Right atrium auricular region (tissue), 2 donors: ENCODE measurements at regions not wholly inside any gene's neighbourhood (a gene's known extent, or its start where the extent isn't known, plus 50 kb on each side); places are given as distances from the start of the nearest gene placed in this dataset.
"Not testable (repeated sequence)": the region's sequence is repeated elsewhere in the genome, so short reads cannot be mapped to it uniquely, and the experiment has no call there.

Experiments
- DNase-seq: peaks from one replicate; pipeline ENCODE4 v3.0.0-alpha.2; 2019; ENCODE audit warnings: low spot score
- H3K27ac ChIP-seq, 2 donors: fragments of 200-600 bp; sonication (generic); 1 replicate in 1 of 2; 2 replicates in 1 of 2; pipeline ENCODE4 v1.5.1; 2016 to 2019
- H3K27me3 ChIP-seq, 2 donors: fragments of 200-600 bp; sonication (generic); one replicate each; pipeline versions ENCODE4 v1.5.1 to v1.6.0; 2017 to 2019
- H3K36me3 ChIP-seq: fragments of 200-600 bp; sonication (generic); one replicate; pipeline ENCODE4 v1.5.1; 2016
- H3K4me1 ChIP-seq, 2 donors: fragments of 200-600 bp; sonication (generic); one replicate each; pipeline versions ENCODE4 v1.5.1 to v1.6.0; 2017 to 2019
- H3K4me3 ChIP-seq, 2 donors: fragments of 200-600 bp; sonication (generic); 1 replicate in 1 of 2; 2 replicates in 1 of 2; pipeline ENCODE4 v1.5.1; 2017 to 2019; ENCODE audit warnings: mild to moderate bottlenecking in 1 of 2, moderate library complexity in 1 of 2
- H3K9me3 ChIP-seq, 2 donors: fragments of 200-600 bp; sonication (generic); one replicate each; pipeline ENCODE4 v1.5.1; 2019
- CTCF ChIP-seq, 2 donors: fragments of 200-600 bp; sonication (generic); IDR thresholded peaks; one replicate each; pipeline ENCODE4 v1.5.1; 2019; ENCODE audit warnings: antibody characterized with exemption in 2 of 2

GRCh38 chr16:76866994-76867393 lies 324.0 kb upstream of the MON1B start:
- H3K9me3 ChIP-seq = no peaks in the 10 kb centered on the region
- no peak for DNase-seq
- H3K27ac ChIP-seq = no peak overlapping the region
- no peak overlapping the region for H3K4me3 ChIP-seq
- no peaks in the 10 kb centered on the region for H3K36me3 ChIP-seq
- no peaks in the 10 kb centered on the region for H3K27me3 ChIP-seq
- TF ChIP-seq CTCF (IDR thresholded peaks at IDR 0.05) = no peak
- H3K4me1 ChIP-seq = no peaks in the 10 kb centered on the region

- H3K27me3 ChIP-seq = no peaks in the 10 kb centered on the region
- no peak for DNase-seq
- H3K4me1 ChIP-seq = no peaks in the 10 kb centered on the region
These were observed 315.1 kb upstream of the MON1B start for GRCh38 chr16:76875898-76876297.

GRCh38 chr16:76879420-76879819 lies 311.6 kb upstream of the MON1B start:
- no peak for DNase-seq
- no peaks in the 10 kb centered on the region for H3K4me1 ChIP-seq
- H3K4me3 ChIP-seq = no peak overlapping the region
- H3K27me3 ChIP-seq = no peaks in the 10 kb centered on the region
- no peaks in the 10 kb centered on the region for H3K36me3 ChIP-seq
- no peak overlapping the region for H3K27ac ChIP-seq
- no peaks in the 10 kb centered on the region for H3K9me3 ChIP-seq
- TF ChIP-seq CTCF (IDR thresholded peaks at IDR 0.05) = no peak

More at GRCh38 chr16:76875898-76876297, 315.1 kb upstream of the MON1B start:
- Histone ChIP-seq H3K9me3 (no peaks in the 10 kb centered on the region), H3K36me3 (no peaks in the 10 kb centered on the region), H3K4me3 (no peak overlapping the region), H3K27ac (no peak overlapping the region)
- no peak for TF ChIP-seq CTCF (IDR thresholded peaks at IDR 0.05)

- H3K27me3 ChIP-seq, H3K4me1 ChIP-seq, DNase-seq, H3K9me3 ChIP-seq, H3K36me3 ChIP-seq, H3K27ac ChIP-seq, H3K4me3 ChIP-seq: not testable (repeated sequence)
These were observed 310.5 kb upstream of the MON1B start for GRCh38 chr16:76880523-76880922.

- no peaks in the 10 kb centered on the region for H3K9me3 ChIP-seq
- no peaks in the 10 kb centered on the region for H3K36me3 ChIP-seq
- no peak for TF ChIP-seq CTCF (IDR thresholded peaks at IDR 0.05)
- no peak overlapping the region for H3K4me3 ChIP-seq
- no peak for DNase-seq
- no peaks in the 10 kb centered on the region for H3K27me3 ChIP-seq
- no peaks in the 10 kb centered on the region for H3K4me1 ChIP-seq
- H3K27ac ChIP-seq = no peak overlapping the region
These were observed 308.9 kb upstream of the MON1B start for GRCh38 chr16:76882105-76882504.

GRCh38 chr16:76883076-76883475 lies 307.9 kb upstream of the MON1B start:
- no peak for DNase-seq
- TF ChIP-seq CTCF (IDR thresholded peaks at IDR 0.05) = no peak
- no peak overlapping the region for H3K4me3 ChIP-seq
- H3K27ac ChIP-seq = no peak overlapping the region
- no peaks in the 10 kb centered on the region for H3K9me3 ChIP-seq
- H3K4me1 ChIP-seq = no peaks in the 10 kb centered on the region
- no peaks in the 10 kb centered on the region for H3K27me3 ChIP-seq
- H3K36me3 ChIP-seq = no peaks in the 10 kb centered on the region
